SK-N-SH treated with all-trans-retinoic acid at 6 μM for 48 hours (cell line): ENCODE measurements at regions not wholly inside any gene's neighbourhood (a gene's known extent, or its start where the extent isn't known, plus 50 kb on each side); places are given as distances from the start of the nearest gene placed in this dataset.

Experiments used
- ARNTL ChIP-seq: fragments of 450-650 bp; formaldehyde crosslinking; IDR thresholded peaks from 2 replicates; pipeline ENCODE4 v1.5.0; 2020; ENCODE audit warnings: low read depth, mild to moderate bottlenecking, moderate library complexity, borderline replicate concordance
- BACH2 ChIP-seq: fragments of 250-450 bp; sonication (Bioruptor Pico); IDR thresholded peaks from 2 replicates; pipeline ENCODE4 v1.9.0; 2021; ENCODE audit warnings: mild to moderate bottlenecking, borderline replicate concordance
- CREB5 ChIP-seq: fragments of 250-450 bp; sonication (Bioruptor Pico); IDR thresholded peaks from 2 replicates; pipeline ENCODE4 v1.5.1; 2020; ENCODE audit warnings: low read depth, mild to moderate bottlenecking, moderate library complexity
- CSDC2 ChIP-seq: fragments of 250-450 bp; sonication (Bioruptor Pico); IDR thresholded peaks from 2 replicates; pipeline ENCODE4 v1.5.0; 2020; ENCODE audit warnings: mild to moderate bottlenecking, moderate library complexity
- CSRNP3 ChIP-seq: fragments of 250-450 bp; sonication (Bioruptor Pico); IDR thresholded peaks from 2 replicates; pipeline ENCODE4 v1.5.1; 2021; ENCODE audit warnings: mild to moderate bottlenecking, moderate library complexity
- GLIS3 ChIP-seq: fragments of 250-450 bp; sonication (Bioruptor Pico); IDR thresholded peaks from 2 replicates; pipeline ENCODE4 v1.5.0; 2020; ENCODE audit warnings: mild to moderate bottlenecking, moderate library complexity
- ISL1 ChIP-seq: fragments of 250-450 bp; sonication (Bioruptor Pico); IDR thresholded peaks from 2 replicates; pipeline ENCODE4 v2.1.2; 2022; ENCODE audit warnings: mild to moderate bottlenecking, moderate library complexity
- RARB ChIP-seq: fragments of 250-450 bp; sonication (Bioruptor Pico); IDR thresholded peaks from 2 replicates; pipeline ENCODE4 v1.8.0; 2021; ENCODE audit warnings: mild to moderate bottlenecking, moderate library complexity
- SNAI2 ChIP-seq: fragments of 250-450 bp; sonication (Bioruptor Pico); IDR thresholded peaks from 2 replicates; pipeline ENCODE4 v1.5.0; 2020; ENCODE audit warnings: mild to moderate bottlenecking, moderate library complexity
- TCF4 ChIP-seq: fragments of 250-450 bp; sonication (Bioruptor Pico); IDR thresholded peaks from 2 replicates; pipeline ENCODE4 v1.8.0; 2021; ENCODE audit warnings: mild to moderate bottlenecking, moderate library complexity, borderline replicate concordance
- ZFP3 ChIP-seq: fragments of 250-450 bp; sonication (Bioruptor Pico); IDR thresholded peaks from 2 replicates; pipeline ENCODE4 v1.5.0; 2020; ENCODE audit warnings: mild to moderate bottlenecking, moderate library complexity
- ZNF565 ChIP-seq: fragments of 450-650 bp; formaldehyde crosslinking; conservative IDR thresholded peaks from 2 replicates; pipeline ENCODE4 v1.5.0; 2020; ENCODE audit warnings: low read depth, mild to moderate bottlenecking, moderate library complexity
- ZNF70 ChIP-seq: fragments of 450-650 bp; formaldehyde crosslinking; IDR thresholded peaks from 2 replicates; pipeline ENCODE4 v1.5.0; 2020; ENCODE audit warnings: mild to moderate bottlenecking, moderate library complexity
- ZNF8 ChIP-seq: fragments of 450-650 bp; formaldehyde crosslinking; IDR thresholded peaks from 2 replicates; pipeline ENCODE4 v1.5.0; 2020; ENCODE audit warnings: mild to moderate bottlenecking, moderate library complexity

GRCh38 chr14:101250948-101251811, 310.1 kb upstream of the DIO3 start:
- TF ChIP-seq BACH2 (CRISPR knock-in tag) (no peak), ARNTL (CRISPR knock-in tag) (no peak), ZNF8 (CRISPR knock-in tag) (no peak), CSRNP3 (no peak), GLIS3 (CRISPR knock-in tag) (no peak), ISL1 (no peak), RARB (CRISPR knock-in tag) (no peak), ZFP3 (no peak), CSDC2 (CRISPR knock-in tag) (no peak), TCF4 (no peak), SNAI2 (CRISPR knock-in tag) (no peak), CREB5 (no peak), ZNF70 (CRISPR knock-in tag) (no peak), ZNF565 (CRISPR knock-in tag) (no peak)
